ENCODE measurements at regions not wholly inside any gene's neighbourhood (a gene's known extent, or its start where the extent isn't known, plus 50 kb on each side); places are given as distances from the start of the nearest gene placed in this dataset.
A peak's percentile ranks its signal among the peaks of the same experiment; 100 is the strongest.

- peak; percentile 31 for FAIRE-seq
These were observed 569.3 kb upstream of the DIPK2B start for GRCh38 chrX:45769761-45770582.

- no peak for FAIRE-seq
These were observed 568.1 kb upstream of the DIPK2B start for GRCh38 chrX:45768666-45769236.

- FAIRE-seq, result peak; percentile 41
These were observed 566.4 kb upstream of the DIPK2B start for GRCh38 chrX:45766981-45767501.

GRCh38 chrX:45765767-45766166, 565.1 kb upstream of the DIPK2B start:
- FAIRE-seq, result no peak

- FAIRE-seq, result no peak
These were observed 564.6 kb upstream of the DIPK2B start for GRCh38 chrX:45765281-45765680.

GRCh38 chrX:45762699-45763647, 562.3 kb upstream of the DIPK2B start:
- FAIRE-seq, result no peak

- FAIRE-seq, result no peak
These were observed 561.2 kb upstream of the DIPK2B start for GRCh38 chrX:45761920-45762319.

GRCh38 chrX:45760187-45760742, 559.6 kb upstream of the DIPK2B start:
- no peak for FAIRE-seq

- no peak for FAIRE-seq
These were observed 558.2 kb upstream of the DIPK2B start for GRCh38 chrX:45758738-45759397.

- no peak for FAIRE-seq
These were observed 557.6 kb upstream of the DIPK2B start for GRCh38 chrX:45758319-45758718.

GRCh38 chrX:45757272-45757671, 556.6 kb upstream of the DIPK2B start:
- FAIRE-seq, result no peak

GRCh38 chrX:45756557-45756956, 555.9 kb upstream of the DIPK2B start:
- FAIRE-seq, result no peak

GRCh38 chrX:45755703-45756102, 555.0 kb upstream of the DIPK2B start:
- FAIRE-seq, result no peak

- no peak for FAIRE-seq
These were observed 550.5 kb upstream of the DIPK2B start for GRCh38 chrX:45751156-45751555.

GRCh38 chrX:45750639-45751038, 550.0 kb upstream of the DIPK2B start:
- FAIRE-seq, result no peak

GRCh38 chrX:45749375-45749774, 548.7 kb upstream of the DIPK2B start:
- no peak for FAIRE-seq

- FAIRE-seq, result no peak
These were observed 547.7 kb upstream of the DIPK2B start for GRCh38 chrX:45748369-45748774.

- FAIRE-seq, result no peak
These were observed 547.2 kb upstream of the DIPK2B start for GRCh38 chrX:45747905-45748304.

- FAIRE-seq, result no peak
These were observed 544.8 kb upstream of the DIPK2B start for GRCh38 chrX:45745479-45745878.

- no peak for FAIRE-seq
These were observed 543.4 kb upstream of the DIPK2B start for GRCh38 chrX:45743906-45744625.

- FAIRE-seq, result no peak
These were observed 542.4 kb upstream of the DIPK2B start for GRCh38 chrX:45743081-45743533.
